BJ (cell line): ENCODE measurements at regions not wholly inside any gene's neighbourhood (a gene's known extent, or its start where the extent isn't known, plus 50 kb on each side); places are given as distances from the start of the nearest gene placed in this dataset.

Experiments
- CTCF ChIA-PET: fragments of 350-600 bp; formaldehyde crosslinking; extraction: SDS; loops from one replicate; lab custom pipeline; 2021; ENCODE audit warnings: antibody characterized with exemption, inconsistent platforms; lab: Yijun Ruan, JAX
- POLR2A ChIA-PET: fragments of 300-600 bp; sonication (Branson Sonifier 250); formaldehyde crosslinking; extraction: SDS; loops from one replicate; lab custom pipeline; 2021; ENCODE audit warnings: antibody characterized with exemption; lab: Charles Lee
- DNase-seq: peaks from one replicate; pipeline ENCODE4 v3.0.0-alpha.2; 2011; ENCODE audit warnings: low read depth
- H3K27me3 ChIP-seq: 2 replicates; pipeline ENCODE4 v1.6.0; 2011; ENCODE audit warnings: low read length; ENCODE audit not compliant: control insufficient read depth, insufficient read depth
- H3K36me3 ChIP-seq: 2 replicates; pipeline ENCODE4 v1.5.1; 2011; ENCODE audit warnings: low read length; ENCODE audit not compliant: control insufficient read depth, insufficient read depth
- H3K4me3 ChIP-seq: 2 replicates; pipeline ENCODE4 v1.5.1; 2011; ENCODE audit warnings: low read depth, mild to moderate bottlenecking, control low read depth, low read length
- CTCF ChIP-seq: IDR thresholded peaks from 2 replicates; pipeline ENCODE4 v1.5.1; 2011; ENCODE audit warnings: low read depth, mild to moderate bottlenecking, control low read depth, inconsistent platforms, low read length, moderate library complexity; ENCODE audit not compliant: insufficient read depth

DNA sequence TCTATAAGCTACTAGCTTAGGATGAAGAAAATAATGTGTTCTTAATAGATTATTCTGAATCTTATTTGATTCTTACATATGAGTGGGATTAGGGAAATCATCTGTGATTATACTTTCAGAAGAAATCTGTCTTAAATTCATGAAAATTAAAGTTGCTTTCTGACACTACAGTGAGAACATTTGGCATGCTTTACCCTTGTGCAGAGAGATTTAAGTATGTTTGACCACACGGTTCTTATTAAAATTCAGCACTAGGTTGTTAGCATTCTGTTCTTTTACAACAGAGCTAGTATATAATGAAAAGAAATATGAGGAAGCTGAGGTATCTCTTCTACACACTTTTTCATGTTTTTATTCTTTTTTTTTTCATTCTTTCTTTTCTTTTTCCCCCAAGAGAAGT lies 2723.9 kb downstream of the PCDH9 start:
- TF ChIP-seq CTCF: no peak
- ChIA-PET CTCF (no interaction called here), POLR2A (no interaction called here)
- Histone ChIP-seq H3K36me3 (no peaks in the 10 kb centered on the region), H3K27me3 (no peaks in the 10 kb centered on the region), H3K4me3 (no peak overlapping the region)
- DNase-seq: no peak

GRCh38 chr13:64505336-64505910 lies 2724.7 kb downstream of the PCDH9 start:
- DNase-seq: peak; percentile 39
- Histone ChIP-seq H3K4me3 (no peak overlapping the region), H3K36me3 (no peaks in the 10 kb centered on the region), H3K27me3 (no peaks in the 10 kb centered on the region)
- no peak for TF ChIP-seq CTCF
- CTCF ChIA-PET: no interaction called here
- POLR2A ChIA-PET: no interaction called here

- Histone ChIP-seq H3K4me3 (no peak overlapping the region), H3K36me3 (no peaks in the 10 kb centered on the region), H3K27me3 (no peaks in the 10 kb centered on the region)
- ChIA-PET POLR2A (no interaction called here), CTCF (no interaction called here)
- DNase-seq: no peak
- no peak for TF ChIP-seq CTCF
These were observed 2741.4 kb downstream of the PCDH9 start for GRCh38 chr13:64488731-64489130.

DNA sequence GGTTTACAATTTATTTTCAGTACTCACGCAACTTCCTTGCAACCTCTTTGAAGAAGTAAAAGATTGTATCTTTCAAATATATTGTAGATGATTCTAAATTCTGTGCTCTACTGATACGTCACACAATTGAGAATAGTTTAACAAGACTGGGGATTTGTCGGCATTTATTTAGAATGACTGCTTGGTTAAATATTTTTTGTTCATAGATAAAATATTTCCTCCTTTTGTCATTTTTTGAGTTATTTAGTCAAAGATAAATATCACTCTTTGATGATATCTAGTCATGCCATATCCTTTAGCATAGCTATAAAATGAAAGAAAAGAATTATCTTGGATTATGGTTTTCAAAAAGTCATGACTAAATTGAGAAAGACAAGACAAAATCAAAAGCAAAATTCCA lies 2747.8 kb downstream of the PCDH9 start:
- no peak for TF ChIP-seq CTCF
- Histone ChIP-seq H3K27me3 (no peaks in the 10 kb centered on the region), H3K36me3 (no peaks in the 10 kb centered on the region), H3K4me3 (no peak overlapping the region)
- ChIA-PET CTCF (no interaction called here), POLR2A (no interaction called here)
- DNase-seq: no peak

- ChIA-PET CTCF (no interaction called here), POLR2A (no interaction called here)
- no peak for DNase-seq
These were observed 2749.5 kb downstream of the PCDH9 start for GRCh38 chr13:64480672-64481071.

More at GRCh38 chr13:64480672-64481071, 2749.5 kb downstream of the PCDH9 start:
- Histone ChIP-seq H3K27me3 (no peaks in the 10 kb centered on the region), H3K4me3 (no peak overlapping the region), H3K36me3 (no peaks in the 10 kb centered on the region)
- no peak for TF ChIP-seq CTCF
